H9 (cell line): ENCODE measurements at regions not wholly inside any gene's neighbourhood (a gene's known extent, or its start where the extent isn't known, plus 50 kb on each side); places are given as distances from the start of the nearest gene placed in this dataset.

Experiments used
- DNase-seq: peaks from one replicate; pipeline ENCODE4 v3.0.0-alpha.2; 2017
- H2AFZ ChIP-seq: one replicate; pipeline ENCODE4 v1.6.1; 2013; ENCODE audit warnings: mild to moderate bottlenecking, low read length, control low read depth, moderate library complexity
- H2AK5ac ChIP-seq: 2 replicates; pipeline ENCODE4 v1.6.1; 2013; ENCODE audit warnings: low read length, control low read depth, mixed read lengths; ENCODE audit not compliant: insufficient read length
- H2BK120ac ChIP-seq: one replicate; pipeline ENCODE4 v1.6.1; 2013; ENCODE audit warnings: low read depth, mild to moderate bottlenecking, low read length, control low read depth, inconsistent platforms; ENCODE audit not compliant: poor library complexity, severe bottlenecking
- H2BK12ac ChIP-seq: 2 replicates; pipeline ENCODE4 v1.6.1; 2013; ENCODE audit warnings: low read length, control low read depth, mixed read lengths, low read depth; ENCODE audit not compliant: insufficient read length
- H2BK15ac ChIP-seq: 2 replicates; pipeline ENCODE4 v1.6.1; 2013; ENCODE audit warnings: low read depth, low read length, control low read depth
- H2BK20ac ChIP-seq: one replicate; pipeline ENCODE4 v1.6.1; 2013; ENCODE audit warnings: low read depth, mild to moderate bottlenecking, low read length, control low read depth, inconsistent platforms; ENCODE audit not compliant: poor library complexity, severe bottlenecking
- H2BK5ac ChIP-seq: 2 replicates; pipeline ENCODE4 v1.6.1; 2013; ENCODE audit warnings: low read length, control low read depth, mixed read lengths; ENCODE audit not compliant: insufficient read length
- H3K14ac ChIP-seq: 2 replicates; pipeline ENCODE4 v1.6.1; 2013; ENCODE audit warnings: low read length, control low read depth; ENCODE audit not compliant: insufficient read depth
- H3K18ac ChIP-seq: 2 replicates; pipeline ENCODE4 v1.6.1; 2013; ENCODE audit warnings: low read depth, mild to moderate bottlenecking, mixed read lengths, low read length, control low read depth; ENCODE audit not compliant: insufficient read length
- H3K23ac ChIP-seq: 2 replicates; pipeline ENCODE4 v1.6.1; 2013; ENCODE audit warnings: low read length, control low read depth, mixed read lengths, low read depth; ENCODE audit not compliant: insufficient read length
- H3K23me2 ChIP-seq: 2 replicates; pipeline ENCODE4 v1.6.1; 2013; ENCODE audit warnings: low read depth, mild to moderate bottlenecking, mixed read lengths, low read length, control low read depth; ENCODE audit not compliant: insufficient read length, poor library complexity, severe bottlenecking
- H3K27ac ChIP-seq: 2 replicates; pipeline ENCODE4 v1.5.1; 2013; ENCODE audit warnings: low read length, control low read depth, mixed read lengths, low read depth; ENCODE audit not compliant: insufficient read length
- H3K27me3 ChIP-seq: 2 replicates; pipeline ENCODE4 v1.6.1; 2013; ENCODE audit warnings: low read length, control low read depth, inconsistent platforms; ENCODE audit not compliant: insufficient read depth
- H3K4ac ChIP-seq: 2 replicates; pipeline ENCODE4 v1.6.1; 2013; ENCODE audit warnings: low read depth, mild to moderate bottlenecking, control low read depth, inconsistent platforms, low read length, moderate library complexity
- H3K4me1 ChIP-seq: 2 replicates; pipeline ENCODE4 v1.6.1; 2013; ENCODE audit warnings: low read length, control low read depth, inconsistent platforms; ENCODE audit not compliant: insufficient read depth
- H3K4me2 ChIP-seq: 2 replicates; pipeline ENCODE4 v1.6.1; 2013; ENCODE audit warnings: low read length, control low read depth, mixed read lengths; ENCODE audit not compliant: insufficient read length, insufficient read depth
- H3K56ac ChIP-seq: 2 replicates; pipeline ENCODE4 v1.6.1; 2013; ENCODE audit warnings: low read depth, mild to moderate bottlenecking, mixed read lengths, low read length, control low read depth; ENCODE audit not compliant: insufficient read length
- H3K79me1 ChIP-seq: 2 replicates; pipeline ENCODE4 v1.6.1; 2013; ENCODE audit warnings: low read depth, mild to moderate bottlenecking, moderate library complexity, low read length, control low read depth, inconsistent platforms; ENCODE audit not compliant: insufficient read depth, poor library complexity, severe bottlenecking
- H3K79me2 ChIP-seq: 2 replicates; pipeline ENCODE4 v1.6.1; 2013; ENCODE audit warnings: low read length, control low read depth, inconsistent platforms; ENCODE audit not compliant: insufficient read depth
- H3K9ac ChIP-seq: 2 replicates; pipeline ENCODE4 v1.6.1; 2013; ENCODE audit warnings: low read length, control low read depth, mixed read lengths; ENCODE audit not compliant: insufficient read length; ENCODE audit errors: extremely low read depth
- H3K9me3 ChIP-seq: one replicate; pipeline ENCODE4 v1.6.1; 2013; ENCODE audit warnings: low read depth, low read length, inconsistent platforms; ENCODE audit not compliant: control insufficient read depth
- H3T11ph ChIP-seq: one replicate; pipeline ENCODE4 v1.6.1; 2013; ENCODE audit warnings: mild to moderate bottlenecking, low read length, control low read depth, inconsistent platforms
- H4K20me1 ChIP-seq: one replicate; pipeline ENCODE4 v1.6.1; 2013; ENCODE audit not compliant: control insufficient read depth, insufficient read length, insufficient read depth
- H4K5ac ChIP-seq: 2 replicates; pipeline ENCODE4 v1.6.1; 2013; ENCODE audit warnings: low read depth, mild to moderate bottlenecking, mixed read lengths, low read length, control low read depth; ENCODE audit not compliant: insufficient read length
- H4K8ac ChIP-seq: replicated peaks from 2 replicates; pipeline ENCODE4 v1.6.1; 2013; ENCODE audit warnings: low read length, control low read depth, mixed read lengths, low read depth; ENCODE audit not compliant: insufficient read length
- H4K91ac ChIP-seq: 2 replicates; pipeline ENCODE4 v1.6.1; 2013; ENCODE audit warnings: low read depth, mild to moderate bottlenecking, moderate library complexity, mixed read lengths, low read length, control low read depth; ENCODE audit not compliant: insufficient read length
- H3K27ac Mint-ChIP-seq, 3 experiments: 2 replicates in 2 of 3; 3 replicates in 1 of 3; pipeline ENCODE4 v1.8.0; 2020 to 2021; ENCODE audit warnings: mixed read lengths in 3 of 3, mild to moderate bottlenecking in 1 of 3, moderate library complexity in 1 of 3
- H3K27me3 Mint-ChIP-seq: 2 replicates; pipeline ENCODE4 v1.8.0; 2021; ENCODE audit warnings: low read depth, mild to moderate bottlenecking, moderate library complexity, mixed read lengths
- H3K36me3 Mint-ChIP-seq, 3 experiments: 2 replicates in 2 of 3; 3 replicates in 1 of 3; pipeline ENCODE4 v1.8.0; 2020 to 2021; ENCODE audit warnings: low read depth in 3 of 3, mixed read lengths in 3 of 3; ENCODE audit not compliant: insufficient read depth in 1 of 3
- H3K4me1 Mint-ChIP-seq, 2 experiments: 2 replicates each; pipeline ENCODE4 v1.8.0; 2020; ENCODE audit warnings: mixed read lengths in 2 of 2
- H3K4me3 Mint-ChIP-seq, 2 experiments: 2 replicates in 1 of 2; 3 replicates in 1 of 2; pipeline ENCODE4 v1.8.0; 2020 to 2021; ENCODE audit warnings: mild to moderate bottlenecking in 2 of 2, mixed read lengths in 2 of 2, moderate library complexity in 1 of 2
- H3K9me3 Mint-ChIP-seq, 2 experiments: 2 replicates in 1 of 2; 3 replicates in 1 of 2; pipeline ENCODE4 v1.8.0; 2020; ENCODE audit warnings: mild to moderate bottlenecking in 2 of 2, mixed read lengths in 2 of 2, moderate library complexity in 1 of 2
- WGBS: extraction: QIAGEN DNeasy Blood & Tissue Kit; methylation state at CpG from one replicate; pipeline ENCODE4 v1.1.7; 2013; ENCODE audit warnings: missing lambda C conversion rate, low lambda C conversion rate, mixed read lengths; ENCODE audit not compliant: insufficient read length; ENCODE audit errors: extremely low coverage; 5-methylcytosine and 5-hydroxymethylcytosine counted together
- TF ChIP-seq, protein P1 (sequence below): fragments of 200-600 bp; sonication (generic); conservative IDR thresholded peaks from 3 replicates; pipeline ENCODE4 v1.8.0; 2021; ENCODE audit warnings: antibody characterized with exemption, mild to moderate bottlenecking

DNA sequence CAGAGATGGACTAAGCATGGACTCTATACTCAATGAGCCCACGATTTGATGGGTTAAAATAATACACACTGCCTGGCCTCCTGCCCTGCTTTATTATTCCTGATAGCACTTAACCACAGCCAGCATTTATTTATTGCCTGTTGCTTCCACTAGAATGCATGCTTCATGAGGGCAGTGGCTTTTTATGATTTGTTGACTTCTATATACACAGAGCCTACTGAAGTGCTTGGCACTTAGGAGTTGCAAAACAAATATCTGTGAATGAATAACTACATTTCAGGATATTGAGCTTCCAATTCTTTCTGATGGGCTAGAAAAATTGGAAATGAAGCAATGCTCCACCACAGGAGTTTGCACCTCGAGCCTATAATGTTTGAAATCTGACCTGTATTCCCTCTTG is 513.6 kb upstream of the ZMIZ1 start:
- Histone ChIP-seq H3K79me1 (no peaks in the 10 kb centered on the region), H2BK20ac (no peak overlapping the region), H2AFZ (no peak overlapping the region), H3K4me1 (peaks cover 24% of the 10 kb centered on the region), H2BK15ac (no peak overlapping the region), H3K9ac (no peak overlapping the region), H2BK120ac (no peak overlapping the region), H3K14ac (no peak overlapping the region), H2AK5ac (no peak overlapping the region), H3K79me2 (no peaks in the 10 kb centered on the region), H4K91ac (no peak overlapping the region), H3K27me3 (no peaks in the 10 kb centered on the region), H3K27ac (no peak overlapping the region), H3K4me2 (no peak overlapping the region), H2BK12ac (no peak overlapping the region), H3K9me3 (no peaks in the 10 kb centered on the region), H3K23ac (no peak overlapping the region), H3K23me2 (no peaks in the 10 kb centered on the region), H4K20me1 (no peaks in the 10 kb centered on the region), H3K18ac (no peak overlapping the region), H3K56ac (no peak overlapping the region), H3K4ac (no peak overlapping the region), H4K5ac (no peak overlapping the region), H3T11ph (no peak overlapping the region), H2BK5ac (no peak overlapping the region), H4K8ac (no peak overlapping the region)
- Mint-ChIP-seq H3K4me1 (peaks cover 48 to 58% of the 10 kb centered on the region in 2 experiments), H3K36me3 (no peaks in the 10 kb centered on the region), H3K9me3 (no peaks in the 10 kb centered on the region; a peak in 1 of 5 replicates), H3K27me3 (peaks cover 15% of the 10 kb centered on the region), H3K27ac (no peak overlapping the region), H3K4me3 (no peak overlapping the region)
- WGBS: no CpG with 5 or more reads among the region's 2 CpGs
- TF ChIP-seq, protein P1, sequence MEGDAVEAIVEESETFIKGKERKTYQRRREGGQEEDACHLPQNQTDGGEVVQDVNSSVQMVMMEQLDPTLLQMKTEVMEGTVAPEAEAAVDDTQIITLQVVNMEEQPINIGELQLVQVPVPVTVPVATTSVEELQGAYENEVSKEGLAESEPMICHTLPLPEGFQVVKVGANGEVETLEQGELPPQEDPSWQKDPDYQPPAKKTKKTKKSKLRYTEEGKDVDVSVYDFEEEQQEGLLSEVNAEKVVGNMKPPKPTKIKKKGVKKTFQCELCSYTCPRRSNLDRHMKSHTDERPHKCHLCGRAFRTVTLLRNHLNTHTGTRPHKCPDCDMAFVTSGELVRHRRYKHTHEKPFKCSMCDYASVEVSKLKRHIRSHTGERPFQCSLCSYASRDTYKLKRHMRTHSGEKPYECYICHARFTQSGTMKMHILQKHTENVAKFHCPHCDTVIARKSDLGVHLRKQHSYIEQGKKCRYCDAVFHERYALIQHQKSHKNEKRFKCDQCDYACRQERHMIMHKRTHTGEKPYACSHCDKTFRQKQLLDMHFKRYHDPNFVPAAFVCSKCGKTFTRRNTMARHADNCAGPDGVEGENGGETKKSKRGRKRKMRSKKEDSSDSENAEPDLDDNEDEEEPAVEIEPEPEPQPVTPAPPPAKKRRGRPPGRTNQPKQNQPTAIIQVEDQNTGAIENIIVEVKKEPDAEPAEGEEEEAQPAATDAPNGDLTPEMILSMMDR: no peak
- DNase-seq: no peak
